ENCODE measurements at regions not wholly inside any gene's neighbourhood (a gene's known extent, or its start where the extent isn't known, plus 50 kb on each side); places are given as distances from the start of the nearest gene placed in this dataset.

GRCh38 chr1:216788671-216789070, 65.4 kb upstream of the ESRRG start:
- TF ChIP-seq TAF1 (IDR thresholded peaks at IDR 0.05; ENCODE audit: borderline replicate concordance, low read depth, low read length) (no peak), POLR2AphosphoS5 (IDR thresholded peaks at IDR 0.05; ENCODE audit: low read depth, low read length) (no peak)

Data from GM12892 (cell line).